GM13977 (cell line): ENCODE measurements at regions not wholly inside any gene's neighbourhood (a gene's known extent, or its start where the extent isn't known, plus 50 kb on each side); places are given as distances from the start of the nearest gene placed in this dataset.

Source experiments
- DNase-seq: peaks from one replicate; pipeline ENCODE4 v3.0.0; 2012; ENCODE audit warnings: low spot score
- in situ Hi-C: fragments of 300-500 bp; cut with MboI; formaldehyde crosslinking; loops from one replicate; pipeline ENCODE4 v1.12.0; 2022; ENCODE audit warnings: low sequenced_read_pairs, low pct_unique_long_range_greater_than_20kb, mixed read lengths, inconsistent platforms; ENCODE audit not compliant: unreplicated experiment
- TF ChIP-seq, protein P1 (sequence below): IDR thresholded peaks from 2 replicates; pipeline ENCODE4 v1.5.1; 2012; ENCODE audit warnings: mild to moderate bottlenecking, control low read depth; ENCODE audit not compliant: insufficient read depth; ENCODE audit errors: extremely low read depth, missing control alignments

DNA sequence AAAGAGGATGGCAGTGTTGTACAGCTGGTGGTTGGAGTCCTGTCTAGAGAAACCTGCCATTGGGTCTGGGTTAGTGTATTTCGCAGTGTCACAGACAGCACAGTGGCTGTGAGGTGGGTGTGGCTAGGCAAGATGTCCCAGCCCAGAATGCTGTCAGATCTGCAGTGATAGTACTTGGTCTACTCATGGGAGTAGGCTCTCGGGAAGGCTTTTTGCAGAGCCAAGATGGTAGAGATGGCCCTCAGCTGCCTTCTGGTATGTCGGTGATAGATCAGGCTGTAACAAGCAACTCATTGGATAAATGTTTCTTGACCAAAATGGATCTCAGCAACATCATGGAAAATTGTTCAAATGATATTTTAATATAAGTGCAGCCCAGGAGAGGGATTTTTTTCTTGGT lies 84.3 kb upstream of the WDR1 start:
- in situ Hi-C loops, result no loop called here
- TF ChIP-seq, protein P1, sequence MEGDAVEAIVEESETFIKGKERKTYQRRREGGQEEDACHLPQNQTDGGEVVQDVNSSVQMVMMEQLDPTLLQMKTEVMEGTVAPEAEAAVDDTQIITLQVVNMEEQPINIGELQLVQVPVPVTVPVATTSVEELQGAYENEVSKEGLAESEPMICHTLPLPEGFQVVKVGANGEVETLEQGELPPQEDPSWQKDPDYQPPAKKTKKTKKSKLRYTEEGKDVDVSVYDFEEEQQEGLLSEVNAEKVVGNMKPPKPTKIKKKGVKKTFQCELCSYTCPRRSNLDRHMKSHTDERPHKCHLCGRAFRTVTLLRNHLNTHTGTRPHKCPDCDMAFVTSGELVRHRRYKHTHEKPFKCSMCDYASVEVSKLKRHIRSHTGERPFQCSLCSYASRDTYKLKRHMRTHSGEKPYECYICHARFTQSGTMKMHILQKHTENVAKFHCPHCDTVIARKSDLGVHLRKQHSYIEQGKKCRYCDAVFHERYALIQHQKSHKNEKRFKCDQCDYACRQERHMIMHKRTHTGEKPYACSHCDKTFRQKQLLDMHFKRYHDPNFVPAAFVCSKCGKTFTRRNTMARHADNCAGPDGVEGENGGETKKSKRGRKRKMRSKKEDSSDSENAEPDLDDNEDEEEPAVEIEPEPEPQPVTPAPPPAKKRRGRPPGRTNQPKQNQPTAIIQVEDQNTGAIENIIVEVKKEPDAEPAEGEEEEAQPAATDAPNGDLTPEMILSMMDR, result no peak
- DNase-seq, result no peak

DNA sequence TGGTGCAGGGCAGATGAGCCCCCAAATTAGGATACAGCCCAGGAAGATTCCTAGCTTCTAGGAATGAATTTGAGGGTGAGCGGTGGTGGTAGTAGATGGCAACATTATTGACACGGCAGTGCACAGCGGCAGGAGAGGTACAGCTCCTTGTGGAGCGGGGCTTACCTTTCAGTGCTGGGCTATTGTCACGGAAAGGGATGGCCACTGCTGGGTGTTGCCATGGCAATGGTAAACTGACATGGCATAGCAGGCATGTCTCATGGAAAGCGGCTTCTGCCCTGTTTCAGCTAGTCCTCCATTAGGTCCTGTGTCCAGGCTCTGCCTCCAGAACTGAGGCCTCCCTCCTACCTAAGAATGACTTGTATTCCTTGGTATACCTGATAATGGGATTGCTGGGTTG lies 81.8 kb upstream of the WDR1 start:
- in situ Hi-C loops, result no loop called here
- DNase-seq, result no peak
- TF ChIP-seq, protein P1, result no peak

DNA sequence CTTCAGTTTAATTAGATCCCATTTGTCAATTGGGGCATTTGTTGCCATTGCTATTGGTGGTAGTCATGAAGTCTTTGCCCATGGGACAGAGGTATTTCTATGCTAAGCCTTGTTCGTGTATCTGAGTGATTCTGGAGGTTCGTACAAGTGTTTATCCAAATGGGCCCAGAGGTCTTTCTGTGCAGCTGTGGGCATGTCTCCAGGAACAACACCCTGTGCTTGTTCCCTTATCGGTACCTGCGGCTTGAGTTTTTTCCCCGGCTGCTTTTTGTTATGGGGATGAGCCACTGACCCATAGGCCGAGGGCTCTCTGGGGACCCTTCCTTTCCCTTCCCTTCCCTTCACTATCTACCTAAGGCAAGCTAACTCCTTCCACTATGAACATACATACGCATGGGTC lies 81.4 kb upstream of the WDR1 start:
- TF ChIP-seq, protein P1, result no peak
- in situ Hi-C loops, result no loop called here
- no peak for DNase-seq

DNA sequence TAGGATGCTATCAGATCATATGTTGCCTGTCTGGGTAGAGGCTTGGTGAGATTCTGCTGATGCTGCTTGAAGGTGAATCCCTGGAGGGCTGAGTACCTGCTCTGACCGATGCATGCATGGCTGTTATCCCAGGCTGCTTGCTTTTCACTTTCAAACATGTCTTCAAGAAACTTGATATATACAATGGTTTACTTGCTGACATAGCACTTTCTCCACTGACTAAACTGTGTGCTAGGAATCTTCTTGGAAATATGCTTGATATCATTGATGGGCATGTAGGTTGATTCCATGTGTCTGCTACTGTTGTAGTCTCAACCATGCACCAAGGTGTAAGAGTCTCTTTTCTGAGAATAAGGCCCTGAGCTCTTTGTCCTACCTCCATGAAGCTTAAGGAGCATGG lies 79.6 kb upstream of the WDR1 start:
- in situ Hi-C loops, result no loop called here
- DNase-seq, result no peak
- TF ChIP-seq, protein P1, result no peak

DNA sequence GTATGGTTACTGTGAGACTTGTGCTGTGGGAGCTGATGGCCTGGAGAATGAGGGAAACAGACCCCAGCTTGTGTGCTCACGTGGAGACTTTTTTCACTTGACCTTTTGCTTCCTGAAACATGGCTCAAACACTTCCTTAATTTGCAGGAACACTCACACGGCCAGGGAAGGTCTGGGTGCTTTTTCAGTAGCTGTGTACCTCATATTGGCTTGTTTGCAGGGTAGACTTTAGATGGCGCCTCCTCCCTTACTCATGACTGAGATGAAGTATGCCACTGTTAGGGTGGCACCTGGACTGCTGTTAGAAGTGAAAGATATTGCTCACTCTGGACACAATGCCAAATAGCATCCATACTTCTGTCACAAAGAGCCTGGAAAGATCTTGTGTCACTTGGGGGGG lies 75.7 kb upstream of the WDR1 start:
- TF ChIP-seq, protein P1, result peak; percentile 15
- no peak for DNase-seq
- in situ Hi-C loops, result no loop called here

DNA sequence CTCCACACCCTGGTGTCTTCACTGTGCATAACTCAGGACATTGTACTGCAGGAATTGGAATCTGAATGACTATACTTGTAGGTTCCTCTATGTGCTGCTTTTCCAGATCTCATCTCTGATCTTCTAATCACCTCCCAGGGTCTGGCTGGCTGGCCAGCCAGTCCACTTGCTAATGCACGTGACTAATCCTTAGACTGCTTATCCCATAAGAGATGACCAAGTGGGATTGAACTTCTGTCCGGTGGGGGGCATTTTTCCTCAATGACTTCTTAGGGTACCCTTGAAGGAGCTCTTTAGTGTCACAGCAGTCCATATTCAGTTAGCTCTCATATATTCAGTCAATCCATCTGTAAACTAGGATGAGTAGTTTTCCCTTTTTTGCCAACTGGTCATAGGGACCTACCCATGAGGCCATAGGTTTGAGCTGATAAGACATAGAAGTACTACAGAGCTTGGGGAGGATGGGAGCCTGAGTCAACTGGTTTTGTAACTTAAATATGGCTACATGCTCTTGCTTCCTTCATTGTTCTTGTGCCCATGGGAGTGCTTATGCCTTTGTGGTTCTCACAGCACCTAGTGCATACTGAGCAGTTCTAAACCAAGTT lies 71.9 kb upstream of the WDR1 start:
- no peak for DNase-seq
- TF ChIP-seq, protein P1, result no peak
- in situ Hi-C loops, result no loop called here
